ENCODE measurements at regions not wholly inside any gene's neighbourhood (a gene's known extent, or its start where the extent isn't known, plus 50 kb on each side); places are given as distances from the start of the nearest gene placed in this dataset.

DNA sequence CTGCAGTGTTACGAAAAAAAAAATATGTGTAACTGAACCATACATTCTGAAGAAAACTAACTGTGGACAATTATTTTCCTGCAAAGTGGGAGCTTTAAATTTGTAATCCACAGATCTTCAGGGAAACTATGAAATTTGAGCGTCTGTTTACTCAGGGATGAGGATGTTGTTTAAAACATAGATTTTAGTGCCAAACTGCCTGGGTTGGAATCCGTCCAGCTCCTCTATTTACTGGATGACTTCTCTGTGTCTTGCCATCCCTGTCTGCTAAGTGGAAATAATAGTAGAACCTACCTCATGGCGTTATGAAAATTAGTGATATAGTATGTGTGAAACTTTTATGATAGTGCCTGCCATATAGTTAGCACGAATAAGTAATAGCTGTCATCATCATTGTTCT, 666.5 kb downstream of the SQOR start:
- DNase-seq (ENCODE audit: low spot score), result no peak
- TF ChIP-seq, protein P1, sequence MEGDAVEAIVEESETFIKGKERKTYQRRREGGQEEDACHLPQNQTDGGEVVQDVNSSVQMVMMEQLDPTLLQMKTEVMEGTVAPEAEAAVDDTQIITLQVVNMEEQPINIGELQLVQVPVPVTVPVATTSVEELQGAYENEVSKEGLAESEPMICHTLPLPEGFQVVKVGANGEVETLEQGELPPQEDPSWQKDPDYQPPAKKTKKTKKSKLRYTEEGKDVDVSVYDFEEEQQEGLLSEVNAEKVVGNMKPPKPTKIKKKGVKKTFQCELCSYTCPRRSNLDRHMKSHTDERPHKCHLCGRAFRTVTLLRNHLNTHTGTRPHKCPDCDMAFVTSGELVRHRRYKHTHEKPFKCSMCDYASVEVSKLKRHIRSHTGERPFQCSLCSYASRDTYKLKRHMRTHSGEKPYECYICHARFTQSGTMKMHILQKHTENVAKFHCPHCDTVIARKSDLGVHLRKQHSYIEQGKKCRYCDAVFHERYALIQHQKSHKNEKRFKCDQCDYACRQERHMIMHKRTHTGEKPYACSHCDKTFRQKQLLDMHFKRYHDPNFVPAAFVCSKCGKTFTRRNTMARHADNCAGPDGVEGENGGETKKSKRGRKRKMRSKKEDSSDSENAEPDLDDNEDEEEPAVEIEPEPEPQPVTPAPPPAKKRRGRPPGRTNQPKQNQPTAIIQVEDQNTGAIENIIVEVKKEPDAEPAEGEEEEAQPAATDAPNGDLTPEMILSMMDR (IDR thresholded peaks at IDR 0.05), result no peak
- Histone ChIP-seq H3K27ac (no peak overlapping the region), H3K4me3 (no peak overlapping the region)

DNA sequence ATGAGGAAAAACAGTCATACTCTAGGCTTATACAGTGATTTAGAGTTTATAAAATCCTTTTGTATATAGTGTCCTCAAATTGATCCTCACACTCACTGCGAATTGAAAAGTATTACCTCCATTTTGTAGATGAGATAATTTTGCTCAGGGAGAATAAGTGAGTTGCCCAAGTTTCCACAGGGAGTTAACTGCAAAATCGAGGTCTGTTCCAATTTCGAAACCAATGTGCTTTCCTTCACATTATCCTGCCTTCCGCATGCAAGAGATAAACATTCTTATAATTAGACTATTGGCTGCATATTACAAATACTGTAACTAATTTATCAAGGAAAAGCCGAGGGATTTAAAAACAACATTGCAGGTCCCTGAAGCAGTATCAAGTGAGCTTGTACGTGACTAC, 667.0 kb downstream of the SQOR start:
- no peak overlapping the region for H3K27ac ChIP-seq
- H3K4me3 ChIP-seq, result no peak overlapping the region
- TF ChIP-seq, protein P1 (IDR thresholded peaks at IDR 0.05), result no peak
- no peak for DNase-seq (ENCODE audit: low spot score)

DNA sequence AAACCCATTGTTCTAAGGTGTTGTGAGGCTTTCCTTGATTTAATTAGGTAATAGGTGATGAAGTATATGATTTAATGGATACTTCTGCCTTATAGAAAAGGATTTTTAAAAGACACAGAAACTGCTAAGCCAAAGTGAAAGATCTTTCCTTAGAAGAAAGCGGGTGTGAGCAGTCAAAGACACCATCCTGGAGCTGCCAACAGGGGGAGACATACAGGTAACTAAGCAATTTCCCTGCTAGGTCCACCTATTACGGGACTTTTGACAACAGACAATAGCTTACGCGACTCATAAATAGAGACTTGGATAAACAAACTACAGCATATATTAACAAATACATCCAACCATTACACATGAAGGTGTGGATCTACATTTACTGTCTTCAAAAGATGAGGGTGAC, 669.5 kb downstream of the SQOR start:
- no peak for DNase-seq (ENCODE audit: low spot score)
- Histone ChIP-seq H3K4me3 (no peak overlapping the region), H3K27ac (no peak overlapping the region)
- TF ChIP-seq, protein P1 (IDR thresholded peaks at IDR 0.05), result no peak

DNA sequence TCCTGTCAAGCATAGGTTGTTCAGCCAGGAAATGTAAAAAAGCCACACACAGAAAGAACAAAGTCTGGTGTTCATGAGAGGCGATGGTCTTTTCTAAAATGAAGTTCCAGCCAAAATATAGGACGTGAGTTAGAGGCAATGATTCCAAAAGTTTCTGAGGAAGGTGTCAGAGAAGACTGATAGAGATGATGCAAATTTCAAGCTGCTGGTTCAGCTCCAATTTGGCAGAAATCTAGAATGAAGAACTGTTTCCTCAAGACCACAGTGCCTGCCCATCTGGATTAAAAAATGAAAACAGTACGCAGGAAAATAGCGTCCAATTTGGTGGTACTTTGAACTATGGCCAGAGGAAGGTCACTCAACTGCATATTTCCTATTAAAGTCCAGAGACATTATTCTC, 672.9 kb downstream of the SQOR start:
- DNase-seq (ENCODE audit: low spot score), result no peak
- Histone ChIP-seq H3K27ac (no peak overlapping the region), H3K4me3 (no peak overlapping the region)
- TF ChIP-seq, protein P1 (IDR thresholded peaks at IDR 0.05), result no peak

DNA sequence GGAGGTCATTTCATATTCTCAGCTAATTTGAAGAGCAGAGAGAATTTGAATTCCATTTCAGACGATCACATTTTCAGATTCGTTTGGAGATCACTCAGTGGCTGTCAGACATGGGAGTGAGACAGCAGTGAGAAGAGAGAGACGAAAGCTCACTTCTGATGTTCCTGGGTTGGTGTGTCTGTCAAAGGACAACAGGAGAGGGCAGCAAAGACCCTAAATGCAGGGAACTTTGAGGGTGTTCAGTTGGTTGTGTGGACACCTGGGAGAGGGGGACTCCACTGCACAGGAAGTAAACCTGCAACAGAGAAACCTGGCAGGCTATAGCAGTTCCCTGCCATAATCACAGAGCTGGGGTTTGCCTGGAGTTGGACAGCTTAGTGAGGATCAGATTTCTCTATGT, 675.1 kb downstream of the SQOR start:
- no peak overlapping the region for H3K4me3 ChIP-seq
- TF ChIP-seq, protein P1 (IDR thresholded peaks at IDR 0.05), result no peak
- DNase-seq (ENCODE audit: low spot score), result no peak
- no peak overlapping the region for H3K27ac ChIP-seq

DNA sequence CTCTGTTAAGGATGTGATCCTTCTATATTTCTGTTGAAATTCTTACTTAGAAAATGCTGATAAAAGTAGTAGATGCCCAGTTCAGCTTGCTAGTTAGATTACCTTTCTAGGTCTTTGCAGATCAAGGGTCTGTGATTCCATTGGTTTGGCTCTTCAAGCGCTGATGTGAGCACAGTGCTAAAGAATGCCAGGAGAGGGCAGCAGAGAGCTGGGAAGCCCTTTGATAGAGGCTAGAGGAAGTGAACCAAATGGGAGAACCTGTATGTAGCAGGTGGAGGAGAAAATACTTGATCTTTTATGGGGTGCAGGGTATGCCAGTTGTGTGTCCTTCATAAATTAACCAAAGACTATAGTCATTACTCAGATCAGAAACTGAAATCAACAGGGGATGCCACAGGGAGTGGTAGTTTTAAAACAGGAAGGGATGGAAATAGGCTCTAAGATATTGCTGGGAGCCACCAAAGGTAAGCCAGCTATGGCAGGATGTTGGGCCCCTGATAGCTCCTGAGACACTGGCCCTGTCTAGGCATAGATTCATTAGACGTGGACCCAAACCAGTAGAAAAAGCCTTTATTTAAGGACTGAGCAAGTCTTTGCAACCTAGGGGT, 677.4 kb downstream of the SQOR start:
- TF ChIP-seq, protein P1 (IDR thresholded peaks at IDR 0.05), result peak; percentile 72
- Histone ChIP-seq H3K4me3 (no peak overlapping the region), H3K27ac (no peak overlapping the region)
- DNase-seq (ENCODE audit: low spot score), result no peak

DNA sequence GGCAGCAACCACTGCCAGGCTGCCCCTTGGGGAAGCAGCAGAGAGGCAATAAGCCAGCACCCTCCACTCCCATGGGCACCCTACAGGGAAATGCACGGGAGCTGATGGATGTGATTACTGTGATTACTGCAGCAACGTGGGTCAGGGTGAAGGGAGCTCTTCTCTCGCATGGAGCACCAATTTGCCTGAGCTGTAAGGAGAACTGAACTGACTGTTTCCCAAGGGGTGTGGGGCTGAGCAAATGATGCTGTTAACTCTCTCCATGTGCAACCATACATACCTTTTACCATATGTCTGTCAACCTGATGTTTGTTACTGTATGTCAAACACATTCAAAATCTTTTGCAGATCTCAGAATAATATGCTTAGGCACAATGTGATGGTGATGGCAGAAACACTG, 680.6 kb downstream of the SQOR start:
- TF ChIP-seq, protein P1 (IDR thresholded peaks at IDR 0.05), result no peak
- no peak overlapping the region for H3K27ac ChIP-seq
- no peak for DNase-seq (ENCODE audit: low spot score)
- no peak overlapping the region for H3K4me3 ChIP-seq

Data from coronary artery (tissue), 2 donors.